A673 (cell line): ENCODE measurements at regions not wholly inside any gene's neighbourhood (a gene's known extent, or its start where the extent isn't known, plus 50 kb on each side); places are given as distances from the start of the nearest gene placed in this dataset.

ENCODE experiments used
- EZH2 ChIP-seq: fragments of 200-600 bp; sonication (generic); IDR thresholded peaks from 2 replicates; pipeline ENCODE4 v1.6.1; 2017; ENCODE audit warnings: borderline replicate concordance, low read depth, mild to moderate bottlenecking, mixed read lengths, antibody characterized with exemption, low read length; ENCODE audit not compliant: poor library complexity, severe bottlenecking
- TF ChIP-seq, protein P1 (sequence below): fragments of 300-800, 200-600 bp; sonication (generic); conservative IDR thresholded peaks from 2 replicates; pipeline ENCODE4 v1.5.1; 2017; ENCODE audit warnings: low read depth, mild to moderate bottlenecking, antibody characterized with exemption, low read length, moderate library complexity, mixed read lengths

DNA sequence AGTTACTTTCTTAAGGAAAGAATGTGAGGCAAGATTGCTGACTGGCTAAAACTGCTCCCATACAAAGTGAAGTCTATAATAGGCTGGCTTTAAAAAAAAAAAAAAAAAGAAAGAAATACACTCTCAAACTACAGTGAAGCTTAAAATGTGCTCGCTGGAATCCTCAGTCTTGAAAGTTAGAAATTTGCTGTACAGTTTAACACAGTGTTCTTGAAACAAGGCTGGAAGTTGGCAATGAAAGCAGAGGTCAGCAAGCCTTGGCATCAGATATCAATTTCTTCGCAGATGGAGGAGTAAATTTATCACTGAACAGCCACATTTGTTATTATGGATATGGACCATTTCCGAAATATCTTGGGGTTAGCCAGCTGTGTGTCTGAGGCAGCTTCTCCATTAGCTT, 392.9 kb downstream of the ZNF516 start:
- TF ChIP-seq, protein P1, sequence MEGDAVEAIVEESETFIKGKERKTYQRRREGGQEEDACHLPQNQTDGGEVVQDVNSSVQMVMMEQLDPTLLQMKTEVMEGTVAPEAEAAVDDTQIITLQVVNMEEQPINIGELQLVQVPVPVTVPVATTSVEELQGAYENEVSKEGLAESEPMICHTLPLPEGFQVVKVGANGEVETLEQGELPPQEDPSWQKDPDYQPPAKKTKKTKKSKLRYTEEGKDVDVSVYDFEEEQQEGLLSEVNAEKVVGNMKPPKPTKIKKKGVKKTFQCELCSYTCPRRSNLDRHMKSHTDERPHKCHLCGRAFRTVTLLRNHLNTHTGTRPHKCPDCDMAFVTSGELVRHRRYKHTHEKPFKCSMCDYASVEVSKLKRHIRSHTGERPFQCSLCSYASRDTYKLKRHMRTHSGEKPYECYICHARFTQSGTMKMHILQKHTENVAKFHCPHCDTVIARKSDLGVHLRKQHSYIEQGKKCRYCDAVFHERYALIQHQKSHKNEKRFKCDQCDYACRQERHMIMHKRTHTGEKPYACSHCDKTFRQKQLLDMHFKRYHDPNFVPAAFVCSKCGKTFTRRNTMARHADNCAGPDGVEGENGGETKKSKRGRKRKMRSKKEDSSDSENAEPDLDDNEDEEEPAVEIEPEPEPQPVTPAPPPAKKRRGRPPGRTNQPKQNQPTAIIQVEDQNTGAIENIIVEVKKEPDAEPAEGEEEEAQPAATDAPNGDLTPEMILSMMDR, result no peak
- no peak for TF ChIP-seq EZH2
